ENCODE measurements at regions not wholly inside any gene's neighbourhood (a gene's known extent, or its start where the extent isn't known, plus 50 kb on each side); places are given as distances from the start of the nearest gene placed in this dataset.

GRCh38 chr16:80346111-80346632, 194.6 kb upstream of the DYNLRB2 start:
- no peak overlapping the region for H4K8ac ChIP-seq (replicated peaks; ENCODE audit: insufficient read length, low read depth, low read length)
- H4K5ac ChIP-seq (ENCODE audit: insufficient read length, low read depth, low read length): no peak overlapping the region
- H2BK15ac ChIP-seq (ENCODE audit: low read depth, low read length): no peak overlapping the region
- peak overlapping the region; percentile 28 for H2BK120ac ChIP-seq (ENCODE audit: low read depth, low read length, poor library complexity, severe bottlenecking)
- no peak overlapping the region for H2BK5ac ChIP-seq (ENCODE audit: insufficient read length, low read length)
- no peaks in the 10 kb centered on the region; a peak in 1 of 5 replicates for H3K9me3 Mint-ChIP-seq
- H3K14ac ChIP-seq (ENCODE audit: insufficient read depth, low read length): no peak overlapping the region
- no peak overlapping the region for H3T11ph ChIP-seq (ENCODE audit: low read length)
- no peak for TF ChIP-seq CTCF (conservative IDR thresholded peaks at IDR 0.05)
- H2BK20ac ChIP-seq (ENCODE audit: low read depth, low read length, poor library complexity, severe bottlenecking): no peak overlapping the region
- H3K4me1 ChIP-seq (ENCODE audit: insufficient read depth, low read length): no peaks in the 10 kb centered on the region
- no peak overlapping the region for H3K23ac ChIP-seq (ENCODE audit: insufficient read length, low read depth, low read length)
- no peaks in the 10 kb centered on the region for H3K79me2 ChIP-seq (ENCODE audit: insufficient read depth, low read length)
- no peak overlapping the region for H3K18ac ChIP-seq (ENCODE audit: insufficient read length, low read depth, low read length)
- no peak overlapping the region for H4K91ac ChIP-seq (ENCODE audit: insufficient read length, low read depth, low read length)
- H3K79me1 ChIP-seq (ENCODE audit: insufficient read depth, low read depth, low read length, poor library complexity, severe bottlenecking): no peaks in the 10 kb centered on the region
- no peaks in the 10 kb centered on the region for H3K27me3 ChIP-seq (ENCODE audit: insufficient read depth, low read length)
- no peak overlapping the region for H3K27ac Mint-ChIP-seq
- no peaks in the 10 kb centered on the region for H4K20me1 ChIP-seq (ENCODE audit: control insufficient read depth, insufficient read depth, insufficient read length)
- H2AK5ac ChIP-seq (ENCODE audit: insufficient read length, low read length): no peak overlapping the region
- no peaks in the 10 kb centered on the region for H3K36me3 Mint-ChIP-seq (ENCODE audit: insufficient read depth in 1 of 3, low read depth in 3 of 3)
- WGBS (ENCODE audit: extremely low coverage, insufficient read length, low lambda C conversion rate): no CpG with 5 or more reads among the region's 6 CpGs
- H3K4ac ChIP-seq (ENCODE audit: low read depth, low read length): no peak overlapping the region
- H3K27me3 Mint-ChIP-seq (ENCODE audit: low read depth): no peaks in the 10 kb centered on the region; the same call in 1 of the 2 replicates
- DNase-seq: no peak
- no peak overlapping the region for H3K56ac ChIP-seq (ENCODE audit: insufficient read length, low read depth, low read length)
- peaks cover 0 to 9% of the 10 kb centered on the region in 2 experiments; a peak in 3 of 4 replicates for H3K4me1 Mint-ChIP-seq
- no peak overlapping the region for H2AFZ ChIP-seq (ENCODE audit: low read length)
- H3K9ac ChIP-seq (ENCODE audit: extremely low read depth, insufficient read length, low read length): no peak overlapping the region
- no peaks in the 10 kb centered on the region for H3K9me3 ChIP-seq (ENCODE audit: control insufficient read depth, low read depth, low read length)
- no peak overlapping the region for H3K27ac ChIP-seq (ENCODE audit: insufficient read length, low read depth, low read length)
- H3K4me3 Mint-ChIP-seq: no peak overlapping the region
- H2BK12ac ChIP-seq (ENCODE audit: insufficient read length, low read depth, low read length): no peak overlapping the region
- no peaks in the 10 kb centered on the region for H3K23me2 ChIP-seq (ENCODE audit: insufficient read length, low read depth, low read length, poor library complexity, severe bottlenecking)
- no peak overlapping the region for H3K4me2 ChIP-seq (ENCODE audit: insufficient read depth, insufficient read length, low read length)

All from H9 (cell line).